Thyroid gland (tissue), 4 donors: ENCODE measurements at regions not wholly inside any gene's neighbourhood (a gene's known extent, or its start where the extent isn't known, plus 50 kb on each side); places are given as distances from the start of the nearest gene placed in this dataset.

Experiments used
- POLR2A ChIP-seq, 2 donors: fragments of 450-650 bp; IDR thresholded peaks; one replicate each; pipeline ENCODE4 v1.6.1; 2017; ENCODE audit warnings: antibody characterized with exemption in 2 of 2, mild to moderate bottlenecking in 2 of 2, moderate library complexity in 1 of 2
- TF ChIP-seq, protein P1 (sequence below), 6 experiments: fragments of 200-600 bp in 3 of 6; fragments of 450-650 bp in 3 of 6; sonication (generic) in 3 of 6; IDR thresholded peaks; one replicate each; pipeline ENCODE4 v1.5.1; 2016 to 2019; ENCODE audit warnings: antibody characterized with exemption in 6 of 6, mild to moderate bottlenecking in 2 of 6, inconsistent platforms in 1 of 6, moderate library complexity in 1 of 6

- TF ChIP-seq, protein P1, sequence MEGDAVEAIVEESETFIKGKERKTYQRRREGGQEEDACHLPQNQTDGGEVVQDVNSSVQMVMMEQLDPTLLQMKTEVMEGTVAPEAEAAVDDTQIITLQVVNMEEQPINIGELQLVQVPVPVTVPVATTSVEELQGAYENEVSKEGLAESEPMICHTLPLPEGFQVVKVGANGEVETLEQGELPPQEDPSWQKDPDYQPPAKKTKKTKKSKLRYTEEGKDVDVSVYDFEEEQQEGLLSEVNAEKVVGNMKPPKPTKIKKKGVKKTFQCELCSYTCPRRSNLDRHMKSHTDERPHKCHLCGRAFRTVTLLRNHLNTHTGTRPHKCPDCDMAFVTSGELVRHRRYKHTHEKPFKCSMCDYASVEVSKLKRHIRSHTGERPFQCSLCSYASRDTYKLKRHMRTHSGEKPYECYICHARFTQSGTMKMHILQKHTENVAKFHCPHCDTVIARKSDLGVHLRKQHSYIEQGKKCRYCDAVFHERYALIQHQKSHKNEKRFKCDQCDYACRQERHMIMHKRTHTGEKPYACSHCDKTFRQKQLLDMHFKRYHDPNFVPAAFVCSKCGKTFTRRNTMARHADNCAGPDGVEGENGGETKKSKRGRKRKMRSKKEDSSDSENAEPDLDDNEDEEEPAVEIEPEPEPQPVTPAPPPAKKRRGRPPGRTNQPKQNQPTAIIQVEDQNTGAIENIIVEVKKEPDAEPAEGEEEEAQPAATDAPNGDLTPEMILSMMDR (IDR thresholded peaks at IDR 0.05): no peak
- no peak for TF ChIP-seq POLR2A (IDR thresholded peaks at IDR 0.05)
Measured at GRCh38 chr18:64982414-64983055, 768.3 kb upstream of the CDH7 start.
